ENCODE measurements at regions not wholly inside any gene's neighbourhood (a gene's known extent, or its start where the extent isn't known, plus 50 kb on each side); places are given as distances from the start of the nearest gene placed in this dataset.

- no peak for DNase-seq (ENCODE audit: low spot score)
Observed at GRCh38 chr20:58069207-58069606, 159.2 kb downstream of the ANKRD60 start.

GRCh38 chr20:58065508-58066361 lies 162.7 kb downstream of the ANKRD60 start:
- DNase-seq (ENCODE audit: low spot score) = no peak

GRCh38 chr20:58064411-58065010 lies 163.9 kb downstream of the ANKRD60 start:
- no peak for DNase-seq (ENCODE audit: low spot score)

GRCh38 chr20:58059260-58059544 lies 169.3 kb downstream of the ANKRD60 start:
- DNase-seq (ENCODE audit: low spot score) = no peak

GRCh38 chr20:58058421-58059259 lies 169.8 kb downstream of the ANKRD60 start:
- DNase-seq (ENCODE audit: low spot score) = no peak

GRCh38 chr20:58056921-58057686 lies 171.3 kb downstream of the ANKRD60 start:
- no peak for DNase-seq (ENCODE audit: low spot score)

- DNase-seq (ENCODE audit: low spot score) = no peak
Observed at GRCh38 chr20:58056021-58056591, 172.3 kb downstream of the ANKRD60 start.

- DNase-seq (ENCODE audit: low spot score) = peak; percentile 42
Observed at GRCh38 chr20:58054780-58055373, 173.6 kb downstream of the ANKRD60 start.

GRCh38 chr20:58054082-58054779 lies 174.2 kb downstream of the ANKRD60 start:
- DNase-seq (ENCODE audit: low spot score) = no peak

- DNase-seq (ENCODE audit: low spot score) = no peak
Observed at GRCh38 chr20:58053391-58054055, 174.9 kb downstream of the ANKRD60 start.

- no peak for DNase-seq (ENCODE audit: low spot score)
Observed at GRCh38 chr20:58051367-58051766, 177.1 kb downstream of the ANKRD60 start.

- no peak for DNase-seq (ENCODE audit: low spot score)
Observed at GRCh38 chr20:58048096-58048702, 180.3 kb downstream of the ANKRD60 start.

GRCh38 chr20:58046311-58046710 lies 182.1 kb downstream of the ANKRD60 start:
- DNase-seq (ENCODE audit: low spot score) = no peak

- no peak for DNase-seq (ENCODE audit: low spot score)
Observed at GRCh38 chr20:58045579-58045978, 182.9 kb downstream of the ANKRD60 start.

GRCh38 chr20:58044931-58045555 lies 183.4 kb downstream of the ANKRD60 start:
- DNase-seq (ENCODE audit: low spot score) = no peak

- DNase-seq (ENCODE audit: low spot score) = no peak
Observed at GRCh38 chr20:58044286-58044685, 184.2 kb downstream of the ANKRD60 start.

GRCh38 chr20:58043236-58044140 lies 185.0 kb downstream of the ANKRD60 start:
- no peak for DNase-seq (ENCODE audit: low spot score)

- DNase-seq (ENCODE audit: low spot score) = no peak
Observed at GRCh38 chr20:58042591-58042990, 185.9 kb downstream of the ANKRD60 start.
